NCI-H1436 (cell line): ENCODE measurements at regions not wholly inside any gene's neighbourhood (a gene's known extent, or its start where the extent isn't known, plus 50 kb on each side); places are given as distances from the start of the nearest gene placed in this dataset.

ENCODE experiments used
- DNase-seq: peaks from one replicate; lab custom pipeline; 2025; lab: John Stamatoyannopoulos, UW

DNA sequence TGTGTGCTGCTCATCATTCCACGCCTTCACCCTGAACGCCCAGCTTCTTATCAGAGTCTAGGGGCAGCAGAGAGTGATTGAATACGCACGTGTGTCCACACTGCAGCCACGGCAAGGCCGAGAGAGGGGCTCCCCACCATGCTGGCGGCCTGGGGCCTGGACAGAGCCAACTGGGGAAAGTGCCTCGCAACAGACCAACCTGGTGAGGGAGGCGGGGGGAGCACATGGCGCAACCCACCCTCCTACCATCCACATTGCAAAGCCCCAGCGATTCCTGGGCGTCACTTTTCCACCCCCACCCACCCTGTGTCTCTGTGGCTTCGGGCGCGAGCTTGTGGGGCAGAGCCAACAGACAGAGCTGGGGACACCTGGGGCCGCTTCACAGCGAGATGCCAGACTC lies 66.4 kb upstream of the DUSP22 start:
- no peak for DNase-seq

DNA sequence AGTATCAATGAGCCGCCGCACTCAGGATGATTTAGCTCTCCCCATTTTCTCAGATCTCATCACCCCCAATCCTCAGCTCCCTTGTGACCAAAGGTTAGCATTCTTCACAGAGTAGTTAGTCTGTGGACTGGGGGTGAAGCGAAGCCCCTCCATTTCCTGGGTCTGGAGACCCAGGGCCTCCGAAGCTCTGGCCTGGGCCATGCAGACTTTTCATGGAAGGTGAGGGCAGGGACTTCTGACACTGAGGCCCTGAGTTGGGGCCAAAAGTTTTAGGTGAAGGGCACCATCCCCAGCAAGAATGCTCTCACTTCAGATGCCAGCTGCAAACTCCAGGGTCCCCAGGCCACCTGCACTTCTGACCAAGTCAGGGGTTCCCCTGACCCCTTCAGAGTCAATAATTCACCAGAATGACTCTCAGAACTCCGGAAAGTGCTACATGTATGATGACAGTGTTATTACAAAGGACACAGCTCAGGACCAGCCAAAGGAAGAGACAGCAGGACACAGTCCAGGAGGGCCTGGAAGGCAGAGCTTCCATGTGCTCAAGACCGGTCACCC lies 65.7 kb upstream of the DUSP22 start:
- DNase-seq = no peak

DNA sequence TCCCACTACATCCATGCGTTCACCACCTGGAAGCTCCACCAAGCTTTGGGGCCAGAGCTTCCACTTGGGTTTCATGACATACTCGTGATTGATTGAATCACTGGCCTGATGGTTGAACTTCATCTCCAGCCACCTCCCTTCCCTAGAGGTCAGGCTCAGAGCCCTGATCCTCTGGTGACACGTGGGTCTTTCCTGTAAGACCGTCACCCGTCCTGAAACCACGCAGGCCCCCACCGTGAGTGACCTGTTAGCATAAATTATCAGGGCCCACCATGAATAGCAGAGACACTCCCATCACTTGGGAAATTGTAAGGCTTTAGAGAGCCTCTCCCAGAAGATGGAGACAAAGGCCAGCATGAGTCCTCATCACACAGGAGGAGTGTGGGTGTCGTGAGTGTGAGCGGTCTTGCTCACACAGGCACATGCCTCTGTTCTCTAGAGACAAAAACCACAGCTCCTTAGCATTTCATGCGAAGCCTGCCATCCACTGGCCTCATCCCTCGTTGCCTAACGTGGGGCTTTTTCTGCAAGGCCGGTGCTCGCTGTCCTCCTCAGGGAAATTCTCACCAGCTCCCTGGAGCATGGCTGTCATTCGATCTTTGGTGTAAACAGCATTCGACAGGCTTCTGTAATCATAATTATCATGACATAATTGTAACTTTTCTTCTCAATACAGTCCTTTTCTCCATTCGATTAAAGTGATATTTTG lies 65.1 kb upstream of the DUSP22 start:
- DNase-seq = no peak

DNA sequence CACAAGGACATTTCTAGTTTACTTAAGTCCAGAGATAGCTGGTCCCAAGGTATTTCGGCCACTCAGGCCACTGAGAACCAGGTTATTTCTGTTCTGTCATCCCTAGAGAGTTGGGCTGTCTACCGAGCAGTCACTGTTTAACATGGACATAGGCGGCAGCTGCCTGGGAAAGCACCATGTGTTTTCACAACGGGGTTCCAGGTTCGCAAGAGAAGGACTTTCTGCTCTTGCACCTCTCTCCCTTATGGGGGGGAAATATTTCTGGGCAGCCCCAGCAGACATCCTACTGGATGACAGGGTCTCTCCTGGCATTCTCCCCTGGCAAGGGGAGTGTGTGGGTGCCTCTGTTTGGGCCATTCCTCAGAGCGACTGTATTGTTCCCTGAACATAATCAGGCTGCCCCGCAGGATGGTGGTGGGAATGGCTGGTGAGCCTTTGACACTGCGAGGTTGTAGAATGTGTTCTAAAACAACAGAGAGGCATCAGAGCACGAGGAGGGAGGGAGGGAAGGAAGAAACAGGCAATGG lies 64.4 kb upstream of the DUSP22 start:
- no peak for DNase-seq

DNA sequence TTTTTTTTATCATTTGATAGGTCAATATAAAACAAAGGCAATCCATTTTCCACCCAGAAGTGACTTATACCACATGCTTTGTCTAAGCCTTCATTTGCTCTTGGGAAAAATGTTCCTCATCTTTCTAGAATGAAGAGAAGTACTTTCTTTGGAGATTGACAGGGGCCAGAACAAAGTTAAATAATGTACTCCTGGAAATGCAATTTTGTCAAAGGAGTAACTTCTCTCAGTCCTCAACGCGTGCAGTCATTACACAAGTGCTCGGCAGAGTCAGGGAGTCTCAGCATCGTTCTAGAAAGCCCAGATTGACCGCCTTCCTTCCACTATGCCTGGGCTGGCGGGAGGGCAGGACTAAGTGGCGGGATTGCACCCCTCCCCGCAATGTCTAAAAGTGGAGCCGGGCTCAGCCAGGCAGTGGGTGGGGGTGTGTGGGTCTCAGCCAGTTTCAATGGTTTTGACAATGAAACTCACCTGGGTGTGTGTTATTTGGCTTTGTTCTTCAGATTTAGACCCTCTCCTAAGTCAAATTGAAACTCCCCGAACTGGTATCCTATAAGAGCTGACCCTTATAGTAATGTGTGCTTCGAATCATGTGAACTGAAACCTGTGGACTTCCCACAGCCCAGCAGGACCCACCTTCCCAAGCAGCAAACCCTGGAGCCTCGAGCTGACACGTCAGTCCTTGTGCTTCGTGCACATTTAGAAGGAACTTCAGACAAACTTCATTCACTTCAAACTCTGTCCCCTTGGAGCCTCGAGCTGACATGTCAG lies 63.2 kb upstream of the DUSP22 start:
- no peak for DNase-seq

DNA sequence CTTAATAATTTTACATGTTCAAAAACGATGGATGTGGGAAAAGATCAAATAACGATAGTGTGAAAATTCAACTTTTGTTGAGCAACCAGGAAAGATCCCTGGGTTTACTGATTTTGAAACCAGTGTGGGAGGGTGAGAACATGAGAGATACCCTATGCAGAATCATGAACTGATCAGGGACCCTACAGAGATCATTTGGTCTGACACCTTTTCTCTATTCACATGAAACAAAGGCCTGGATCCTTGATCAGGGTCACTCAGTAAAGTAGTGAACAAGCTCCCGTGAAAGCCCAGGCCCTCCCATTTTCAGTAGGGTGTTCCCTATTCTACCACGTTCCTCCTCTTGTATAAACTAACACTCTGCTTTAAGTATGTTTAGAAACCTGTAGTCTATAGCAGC lies 60.5 kb upstream of the DUSP22 start:
- no peak for DNase-seq

DNA sequence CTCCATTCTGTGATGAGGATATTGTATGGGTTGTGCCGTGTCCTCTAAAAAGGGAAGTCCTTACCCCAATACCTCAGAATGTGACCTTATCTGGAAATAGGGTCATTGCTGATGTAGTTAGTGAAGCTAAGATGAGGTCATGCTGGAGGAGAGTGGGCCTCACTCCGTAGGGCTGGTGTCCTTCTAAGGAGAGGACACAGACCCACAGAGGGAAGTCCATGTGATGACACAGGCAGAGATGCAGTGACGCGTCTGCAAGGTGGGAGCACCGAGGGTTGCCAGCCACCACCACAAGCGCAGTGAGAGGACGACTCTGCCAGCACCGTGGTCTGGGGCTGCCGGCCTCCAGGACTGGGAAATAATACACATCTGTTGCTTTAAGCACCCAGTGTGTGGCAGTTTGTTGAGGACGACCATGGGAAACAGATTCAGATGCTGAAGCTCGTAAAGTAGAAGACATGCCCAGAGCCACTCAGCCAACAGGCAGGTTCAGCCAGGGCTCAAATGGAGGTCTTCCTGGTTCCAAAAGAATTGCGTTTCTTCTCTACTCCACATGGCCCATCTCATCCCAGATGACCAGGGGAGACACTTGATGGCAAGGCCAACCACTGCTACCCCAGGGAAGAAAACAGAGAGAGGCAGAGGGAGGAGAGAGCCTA lies 59.2 kb upstream of the DUSP22 start:
- no peak for DNase-seq

DNA sequence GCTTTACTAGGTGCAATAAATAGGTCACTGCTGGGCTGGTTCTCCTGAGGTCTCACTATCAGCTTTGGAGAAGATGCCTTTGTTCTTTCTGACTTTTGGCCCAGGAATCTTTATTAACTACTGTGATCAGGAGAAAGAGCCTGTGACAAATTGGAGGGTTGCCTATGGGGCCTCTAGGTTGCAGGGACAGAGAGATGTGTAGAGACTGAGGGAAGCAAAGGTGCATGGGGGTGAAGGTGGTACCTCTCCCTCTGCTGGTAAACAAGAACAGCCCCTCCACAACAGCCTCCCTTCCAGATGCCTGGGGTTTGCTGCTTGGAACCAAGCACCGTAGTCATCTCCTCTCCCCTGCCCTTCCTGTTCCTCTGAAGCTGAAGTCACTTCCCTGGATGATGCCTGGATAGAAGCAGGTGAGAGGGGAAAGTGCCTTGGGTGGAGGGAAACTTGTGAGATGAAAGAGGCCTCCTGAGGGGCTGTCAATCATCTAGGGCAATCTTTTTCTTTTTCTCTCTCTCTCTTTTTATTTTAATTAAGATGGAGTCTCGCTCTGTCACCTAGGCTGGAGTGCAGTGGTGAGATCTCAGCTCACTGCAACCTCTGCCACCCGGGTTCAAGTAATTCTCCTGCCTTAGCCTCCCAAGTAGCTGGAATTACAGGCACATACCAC lies 57.4 kb upstream of the DUSP22 start:
- no peak for DNase-seq

DNA sequence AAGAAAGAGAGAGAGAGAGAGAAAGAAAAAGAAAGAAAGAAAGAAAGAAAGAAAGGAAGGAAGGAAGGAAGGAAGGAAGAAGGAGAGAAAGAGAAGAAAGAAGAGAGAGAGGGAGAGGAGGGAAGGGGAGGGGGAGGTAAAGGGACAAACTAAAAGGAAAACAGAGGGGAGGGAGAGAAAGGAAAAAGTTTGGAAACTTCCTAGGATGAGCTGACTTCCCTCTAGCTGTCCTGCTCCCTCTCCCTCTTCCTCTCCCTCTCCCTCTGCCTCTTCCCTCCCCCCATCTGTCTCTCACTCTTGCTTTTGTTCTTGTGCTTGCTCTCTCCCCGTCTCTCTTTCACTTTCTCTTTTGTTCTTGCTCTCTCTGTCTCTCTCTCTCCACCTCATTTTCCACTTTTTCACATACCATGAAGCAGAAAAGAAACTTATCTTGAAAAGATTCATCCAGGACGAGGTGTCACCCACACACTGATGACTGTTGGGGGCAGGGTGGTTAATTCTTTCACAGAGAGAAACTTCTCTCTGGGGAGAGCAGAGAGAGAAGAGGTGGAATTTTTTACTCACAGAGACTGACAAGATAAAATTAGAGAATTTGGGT lies 56.4 kb upstream of the DUSP22 start:
- no peak for DNase-seq

DNA sequence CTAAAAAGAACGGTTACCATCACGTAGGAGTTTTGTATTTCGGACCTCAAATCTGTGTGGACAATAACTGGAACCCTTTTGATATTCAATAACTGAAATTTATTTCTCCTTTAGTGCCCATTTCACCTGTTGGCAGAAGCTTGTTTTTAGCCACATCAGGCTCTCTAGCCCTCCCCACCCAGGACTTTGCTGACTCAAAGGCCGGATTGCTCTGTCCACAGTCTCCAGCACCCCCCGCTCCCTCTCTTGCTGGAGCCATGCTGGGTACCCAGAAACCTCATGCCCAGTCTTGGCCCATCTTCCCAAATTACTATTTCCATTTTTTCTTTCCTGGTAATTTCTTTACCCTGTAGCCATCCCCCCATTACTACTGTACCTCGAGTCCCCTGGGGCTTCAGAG lies 55.8 kb upstream of the DUSP22 start:
- no peak for DNase-seq

DNA sequence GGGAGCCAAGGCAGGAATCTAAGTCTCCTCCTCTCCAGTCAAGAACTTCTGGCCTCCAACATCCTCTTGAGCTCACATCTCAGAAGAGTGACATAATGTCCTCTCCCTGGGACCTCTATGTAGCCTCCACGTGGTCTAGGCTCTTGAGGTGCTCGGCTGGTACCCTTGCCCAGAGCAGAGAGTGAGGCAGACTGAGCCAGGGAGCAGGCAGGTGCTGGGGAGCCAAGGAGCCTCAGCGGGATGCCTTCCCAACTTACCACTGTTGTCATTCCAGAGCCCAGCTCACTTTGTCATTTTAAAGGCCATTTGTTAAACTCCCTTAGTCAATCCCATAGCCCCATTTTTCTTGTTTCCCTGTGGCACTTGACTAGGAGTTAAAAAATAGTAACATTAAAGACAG lies 52.1 kb upstream of the DUSP22 start:
- no peak for DNase-seq

DNA sequence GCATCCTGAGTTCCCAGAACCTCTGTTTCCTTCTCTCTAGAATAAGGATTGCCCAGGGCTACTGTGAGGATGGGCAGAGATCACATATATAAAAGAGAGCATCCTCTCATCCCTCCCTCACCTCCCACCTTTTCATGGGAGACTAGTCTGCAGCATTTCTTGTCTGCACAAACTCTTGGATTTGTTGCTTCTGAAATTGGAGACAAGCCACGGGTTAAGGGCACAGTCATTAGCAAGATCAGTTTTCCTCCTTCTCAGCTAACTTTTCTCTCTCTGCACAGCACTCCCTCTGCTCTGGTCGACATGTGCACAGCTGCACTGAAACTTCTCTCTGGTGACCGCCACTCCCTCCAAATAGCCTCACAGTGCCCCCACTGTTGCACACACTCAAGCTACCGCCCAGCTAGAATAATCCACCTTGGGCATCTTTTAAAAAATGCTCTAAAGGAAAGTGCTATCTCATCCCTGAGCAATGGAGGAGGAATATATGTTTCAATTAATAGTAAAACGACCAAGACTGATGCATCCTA lies 50.9 kb upstream of the DUSP22 start:
- DNase-seq = no peak
